WTC11 (cell line): ENCODE measurements at regions not wholly inside any gene's neighbourhood (a gene's known extent, or its start where the extent isn't known, plus 50 kb on each side); places are given as distances from the start of the nearest gene placed in this dataset.

ENCODE experiments used
- ATAC-seq: fragments of 200-7000 bp; cut with Tn5 transposase; 2 replicates; pipeline ENCODE4 v1.10.0; 2021; ENCODE audit warnings: mild to moderate bottlenecking, moderate library complexity
- CTCF ChIA-PET: fragments of 300-600 bp; sonication (Branson Sonifier 250); formaldehyde crosslinking; loops from one replicate; lab custom pipeline; 2021; ENCODE audit warnings: antibody characterized with exemption; lab: Charles Lee
- POLR2A ChIA-PET: fragments of 350-600 bp; sonication (Branson Sonifier 250); formaldehyde crosslinking; loops from one replicate; lab custom pipeline; 2021; ENCODE audit warnings: antibody characterized with exemption; lab: Charles Lee
- DNase-seq: peaks from one replicate; pipeline ENCODE4 v3.0.0; 2021; ENCODE audit warnings: low spot score
- H3K27ac Mint-ChIP-seq: 2 replicates; pipeline ENCODE4 v1.8.0; 2021; ENCODE audit warnings: mixed read lengths
- H3K27me3 Mint-ChIP-seq: 2 replicates; pipeline ENCODE4 v1.8.0; 2021; ENCODE audit warnings: low read depth, mild to moderate bottlenecking, moderate library complexity, mixed read lengths
- H3K36me3 Mint-ChIP-seq: 2 replicates; pipeline ENCODE4 v1.8.0; 2021; ENCODE audit warnings: mixed read lengths
- H3K4me1 Mint-ChIP-seq: 2 replicates; pipeline ENCODE4 v1.8.0; 2022; ENCODE audit warnings: mixed read lengths
- H3K4me3 Mint-ChIP-seq: 2 replicates; pipeline ENCODE4 v1.8.0; 2021; ENCODE audit warnings: mild to moderate bottlenecking, moderate library complexity, mixed read lengths
- H3K9me3 Mint-ChIP-seq: 2 replicates; pipeline ENCODE4 v1.8.0; 2021; ENCODE audit warnings: mixed read lengths
- GABPB1 ChIP-seq: sonication (generic); formaldehyde crosslinking; IDR thresholded peaks from 2 replicates; pipeline ENCODE4 v1.8.1; 2023; ENCODE audit warnings: mild to moderate bottlenecking, missing genetic modification reagents
- NFATC4 ChIP-seq: fragments of 250-450 bp; sonication (Bioruptor Pico); IDR thresholded peaks from 2 replicates; pipeline ENCODE4 v1.9.0; 2021; ENCODE audit warnings: mild to moderate bottlenecking
- NFYB ChIP-seq: sonication (generic); formaldehyde crosslinking; conservative IDR thresholded peaks from 2 replicates; pipeline ENCODE4 v1.8.0; 2022; ENCODE audit warnings: low read depth, missing genetic modification reagents
- ZNF121 ChIP-seq: sonication (generic); formaldehyde crosslinking; IDR thresholded peaks from 2 replicates; pipeline ENCODE4 v1.8.0; 2023; ENCODE audit warnings: missing genetic modification reagents
- ZNF219 ChIP-seq: sonication (generic); formaldehyde crosslinking; IDR thresholded peaks from 2 replicates; pipeline ENCODE4 v1.8.0; 2023; ENCODE audit warnings: missing genetic modification reagents, mild to moderate bottlenecking, borderline replicate concordance
- ZNF396 ChIP-seq: fragments of 250-450 bp; sonication (Bioruptor Pico); IDR thresholded peaks from 2 replicates; pipeline ENCODE4 v1.8.0; 2021; ENCODE audit warnings: mild to moderate bottlenecking, moderate library complexity, borderline replicate concordance
- TF ChIP-seq, protein P1 (sequence below): sonication (generic); formaldehyde crosslinking; IDR thresholded peaks from 2 replicates; pipeline ENCODE4 v1.8.1; 2023; ENCODE audit warnings: mild to moderate bottlenecking, missing genetic modification reagents, borderline replicate concordance
- TF ChIP-seq, protein P2 (sequence below): fragments of 250-450 bp; sonication (Bioruptor Pico); IDR thresholded peaks from 2 replicates; pipeline ENCODE4 v1.9.0; 2021; ENCODE audit warnings: mild to moderate bottlenecking
- TF ChIP-seq, protein P3 (sequence below): sonication (generic); formaldehyde crosslinking; IDR thresholded peaks from 2 replicates; pipeline ENCODE4 v1.8.0; 2022; ENCODE audit warnings: missing genetic modification reagents
- TF ChIP-seq, protein P4 (sequence below): sonication (generic); formaldehyde crosslinking; conservative IDR thresholded peaks from 2 replicates; pipeline ENCODE4 v1.8.1; 2023; ENCODE audit warnings: mild to moderate bottlenecking, low read depth, missing genetic modification reagents, moderate library complexity
- TF ChIP-seq, protein P5 (sequence below): sonication (generic); formaldehyde crosslinking; IDR thresholded peaks from 2 replicates; pipeline ENCODE4 v1.8.0; 2022; ENCODE audit warnings: mild to moderate bottlenecking, missing genetic modification reagents
- TF ChIP-seq, protein P6 (sequence below): fragments of 250-450 bp; sonication (Bioruptor Pico); IDR thresholded peaks from 2 replicates; pipeline ENCODE4 v1.9.0; 2021; ENCODE audit warnings: moderate library complexity, mild to moderate bottlenecking, inconsistent platforms, borderline replicate concordance
- TF ChIP-seq, protein P7 (sequence below): sonication (generic); formaldehyde crosslinking; IDR thresholded peaks from 2 replicates; pipeline ENCODE4 v1.8.1; 2023; ENCODE audit warnings: mild to moderate bottlenecking, missing genetic modification reagents
- TF ChIP-seq, protein P8 (sequence below): sonication (generic); formaldehyde crosslinking; IDR thresholded peaks from 2 replicates; pipeline ENCODE4 v1.8.0; 2023; ENCODE audit warnings: missing genetic modification reagents
- TF ChIP-seq, protein P9 (sequence below): sonication (generic); formaldehyde crosslinking; conservative IDR thresholded peaks from 2 replicates; pipeline ENCODE4 v1.8.1; 2022; ENCODE audit warnings: mild to moderate bottlenecking, missing genetic modification reagents

DNA sequence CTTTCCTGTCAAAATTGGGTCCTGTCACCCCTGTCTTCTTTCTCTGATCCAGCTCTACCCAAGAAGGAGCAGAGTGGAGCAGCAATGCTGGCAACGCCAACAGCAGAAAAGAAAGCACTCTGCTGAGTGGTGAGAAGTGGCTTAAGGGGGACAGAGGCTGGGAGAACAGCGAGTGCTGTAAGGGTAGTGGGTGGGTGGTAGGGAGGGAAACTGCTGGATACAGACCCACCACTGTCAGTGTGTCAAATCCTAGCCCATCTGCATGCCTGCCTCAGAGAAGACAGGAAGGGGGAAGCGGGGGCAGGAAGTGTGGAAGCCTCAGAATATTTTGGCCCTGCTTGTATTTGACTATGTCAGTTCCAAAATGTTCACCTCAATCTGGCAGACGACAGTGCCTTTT lies 170.4 kb upstream of the MAST4 start (continued):
- TF ChIP-seq, protein P1, sequence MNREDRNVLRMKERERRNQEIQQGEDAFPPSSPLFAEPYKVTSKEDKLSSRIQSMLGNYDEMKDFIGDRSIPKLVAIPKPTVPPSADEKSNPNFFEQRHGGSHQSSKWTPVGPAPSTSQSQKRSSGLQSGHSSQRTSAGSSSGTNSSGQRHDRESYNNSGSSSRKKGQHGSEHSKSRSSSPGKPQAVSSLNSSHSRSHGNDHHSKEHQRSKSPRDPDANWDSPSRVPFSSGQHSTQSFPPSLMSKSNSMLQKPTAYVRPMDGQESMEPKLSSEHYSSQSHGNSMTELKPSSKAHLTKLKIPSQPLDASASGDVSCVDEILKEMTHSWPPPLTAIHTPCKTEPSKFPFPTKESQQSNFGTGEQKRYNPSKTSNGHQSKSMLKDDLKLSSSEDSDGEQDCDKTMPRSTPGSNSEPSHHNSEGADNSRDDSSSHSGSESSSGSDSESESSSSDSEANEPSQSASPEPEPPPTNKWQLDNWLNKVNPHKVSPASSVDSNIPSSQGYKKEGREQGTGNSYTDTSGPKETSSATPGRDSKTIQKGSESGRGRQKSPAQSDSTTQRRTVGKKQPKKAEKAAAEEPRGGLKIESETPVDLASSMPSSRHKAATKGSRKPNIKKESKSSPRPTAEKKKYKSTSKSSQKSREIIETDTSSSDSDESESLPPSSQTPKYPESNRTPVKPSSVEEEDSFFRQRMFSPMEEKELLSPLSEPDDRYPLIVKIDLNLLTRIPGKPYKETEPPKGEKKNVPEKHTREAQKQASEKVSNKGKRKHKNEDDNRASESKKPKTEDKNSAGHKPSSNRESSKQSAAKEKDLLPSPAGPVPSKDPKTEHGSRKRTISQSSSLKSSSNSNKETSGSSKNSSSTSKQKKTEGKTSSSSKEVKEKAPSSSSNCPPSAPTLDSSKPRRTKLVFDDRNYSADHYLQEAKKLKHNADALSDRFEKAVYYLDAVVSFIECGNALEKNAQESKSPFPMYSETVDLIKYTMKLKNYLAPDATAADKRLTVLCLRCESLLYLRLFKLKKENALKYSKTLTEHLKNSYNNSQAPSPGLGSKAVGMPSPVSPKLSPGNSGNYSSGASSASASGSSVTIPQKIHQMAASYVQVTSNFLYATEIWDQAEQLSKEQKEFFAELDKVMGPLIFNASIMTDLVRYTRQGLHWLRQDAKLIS (CRISPR knock-in tag) = no peak
- TF ChIP-seq, protein P2, sequence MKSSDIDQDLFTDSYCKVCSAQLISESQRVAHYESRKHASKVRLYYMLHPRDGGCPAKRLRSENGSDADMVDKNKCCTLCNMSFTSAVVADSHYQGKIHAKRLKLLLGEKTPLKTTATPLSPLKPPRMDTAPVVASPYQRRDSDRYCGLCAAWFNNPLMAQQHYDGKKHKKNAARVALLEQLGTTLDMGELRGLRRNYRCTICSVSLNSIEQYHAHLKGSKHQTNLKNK (CRISPR knock-in tag) = no peak
- TF ChIP-seq, protein P3, sequence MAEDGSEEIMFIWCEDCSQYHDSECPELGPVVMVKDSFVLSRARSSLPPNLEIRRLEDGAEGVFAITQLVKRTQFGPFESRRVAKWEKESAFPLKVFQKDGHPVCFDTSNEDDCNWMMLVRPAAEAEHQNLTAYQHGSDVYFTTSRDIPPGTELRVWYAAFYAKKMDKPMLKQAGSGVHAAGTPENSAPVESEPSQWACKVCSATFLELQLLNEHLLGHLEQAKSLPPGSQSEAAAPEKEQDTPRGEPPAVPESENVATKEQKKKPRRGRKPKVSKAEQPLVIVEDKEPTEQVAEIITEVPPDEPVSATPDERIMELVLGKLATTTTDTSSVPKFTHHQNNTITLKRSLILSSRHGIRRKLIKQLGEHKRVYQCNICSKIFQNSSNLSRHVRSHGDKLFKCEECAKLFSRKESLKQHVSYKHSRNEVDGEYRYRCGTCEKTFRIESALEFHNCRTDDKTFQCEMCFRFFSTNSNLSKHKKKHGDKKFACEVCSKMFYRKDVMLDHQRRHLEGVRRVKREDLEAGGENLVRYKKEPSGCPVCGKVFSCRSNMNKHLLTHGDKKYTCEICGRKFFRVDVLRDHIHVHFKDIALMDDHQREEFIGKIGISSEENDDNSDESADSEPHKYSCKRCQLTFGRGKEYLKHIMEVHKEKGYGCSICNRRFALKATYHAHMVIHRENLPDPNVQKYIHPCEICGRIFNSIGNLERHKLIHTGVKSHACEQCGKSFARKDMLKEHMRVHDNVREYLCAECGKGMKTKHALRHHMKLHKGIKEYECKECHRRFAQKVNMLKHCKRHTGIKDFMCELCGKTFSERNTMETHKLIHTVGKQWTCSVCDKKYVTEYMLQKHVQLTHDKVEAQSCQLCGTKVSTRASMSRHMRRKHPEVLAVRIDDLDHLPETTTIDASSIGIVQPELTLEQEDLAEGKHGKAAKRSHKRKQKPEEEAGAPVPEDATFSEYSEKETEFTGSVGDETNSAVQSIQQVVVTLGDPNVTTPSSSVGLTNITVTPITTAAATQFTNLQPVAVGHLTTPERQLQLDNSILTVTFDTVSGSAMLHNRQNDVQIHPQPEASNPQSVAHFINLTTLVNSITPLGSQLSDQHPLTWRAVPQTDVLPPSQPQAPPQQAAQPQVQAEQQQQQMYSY (CRISPR knock-in tag) = no peak
- TF ChIP-seq, protein P4, sequence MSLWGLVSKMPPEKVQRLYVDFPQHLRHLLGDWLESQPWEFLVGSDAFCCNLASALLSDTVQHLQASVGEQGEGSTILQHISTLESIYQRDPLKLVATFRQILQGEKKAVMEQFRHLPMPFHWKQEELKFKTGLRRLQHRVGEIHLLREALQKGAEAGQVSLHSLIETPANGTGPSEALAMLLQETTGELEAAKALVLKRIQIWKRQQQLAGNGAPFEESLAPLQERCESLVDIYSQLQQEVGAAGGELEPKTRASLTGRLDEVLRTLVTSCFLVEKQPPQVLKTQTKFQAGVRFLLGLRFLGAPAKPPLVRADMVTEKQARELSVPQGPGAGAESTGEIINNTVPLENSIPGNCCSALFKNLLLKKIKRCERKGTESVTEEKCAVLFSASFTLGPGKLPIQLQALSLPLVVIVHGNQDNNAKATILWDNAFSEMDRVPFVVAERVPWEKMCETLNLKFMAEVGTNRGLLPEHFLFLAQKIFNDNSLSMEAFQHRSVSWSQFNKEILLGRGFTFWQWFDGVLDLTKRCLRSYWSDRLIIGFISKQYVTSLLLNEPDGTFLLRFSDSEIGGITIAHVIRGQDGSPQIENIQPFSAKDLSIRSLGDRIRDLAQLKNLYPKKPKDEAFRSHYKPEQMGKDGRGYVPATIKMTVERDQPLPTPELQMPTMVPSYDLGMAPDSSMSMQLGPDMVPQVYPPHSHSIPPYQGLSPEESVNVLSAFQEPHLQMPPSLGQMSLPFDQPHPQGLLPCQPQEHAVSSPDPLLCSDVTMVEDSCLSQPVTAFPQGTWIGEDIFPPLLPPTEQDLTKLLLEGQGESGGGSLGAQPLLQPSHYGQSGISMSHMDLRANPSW (CRISPR knock-in tag) = no peak
- no peak for TF ChIP-seq ZNF219 (CRISPR knock-in tag)

DNA sequence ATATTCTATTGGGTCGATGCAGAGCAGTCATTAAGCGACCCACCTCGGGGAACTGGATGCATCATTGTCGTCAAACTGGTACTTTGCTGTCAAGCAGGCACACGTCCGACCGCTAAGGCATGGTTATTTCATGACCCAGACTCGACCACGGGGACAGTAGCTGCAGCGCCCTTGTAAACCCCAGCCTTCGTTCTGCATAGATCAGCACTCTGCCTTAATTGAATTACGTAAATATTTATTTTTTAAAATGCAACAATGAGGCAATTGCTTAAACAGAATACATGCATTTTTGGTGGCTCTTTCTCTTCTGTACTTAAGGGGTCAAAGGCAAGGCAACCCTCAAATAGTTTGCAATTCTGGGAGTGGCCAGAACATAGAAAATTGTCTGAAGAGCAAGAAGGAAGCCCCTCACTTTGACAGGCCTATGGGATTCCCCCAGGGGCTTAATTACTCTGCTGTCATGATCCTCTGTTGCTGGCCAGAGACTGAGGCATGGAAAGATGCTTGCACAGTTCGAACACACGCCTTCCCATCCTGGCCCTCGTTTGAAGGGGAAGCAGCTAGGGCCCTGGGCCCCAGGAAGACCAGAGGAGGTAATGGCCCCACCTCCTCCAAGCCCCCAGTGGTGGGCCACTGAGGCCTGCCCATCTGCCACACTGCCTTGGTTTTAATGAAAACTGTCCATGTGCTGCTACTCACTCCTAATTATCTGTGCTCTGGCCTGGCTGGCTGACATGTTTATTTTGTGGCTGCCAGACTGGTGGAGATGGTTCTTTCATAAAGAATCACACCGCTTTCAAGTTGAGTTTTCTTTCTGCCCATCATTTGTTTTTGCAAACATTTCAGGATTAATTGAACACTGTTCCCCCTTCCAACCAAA lies 169.7 kb upstream of the MAST4 start:
- peaks cover 21% of the 10 kb centered on the region for H3K9me3 Mint-ChIP-seq
- ChIA-PET POLR2A (no interaction called here), CTCF (no interaction called here)
- H3K4me3 Mint-ChIP-seq = no peak overlapping the region
- DNase-seq = no peak
- peaks cover 6% of the 10 kb centered on the region for H3K36me3 Mint-ChIP-seq
- no peaks in the 10 kb centered on the region for H3K4me1 Mint-ChIP-seq
- no peak for TF ChIP-seq ZNF121 (CRISPR knock-in tag)
- TF ChIP-seq, protein P5, sequence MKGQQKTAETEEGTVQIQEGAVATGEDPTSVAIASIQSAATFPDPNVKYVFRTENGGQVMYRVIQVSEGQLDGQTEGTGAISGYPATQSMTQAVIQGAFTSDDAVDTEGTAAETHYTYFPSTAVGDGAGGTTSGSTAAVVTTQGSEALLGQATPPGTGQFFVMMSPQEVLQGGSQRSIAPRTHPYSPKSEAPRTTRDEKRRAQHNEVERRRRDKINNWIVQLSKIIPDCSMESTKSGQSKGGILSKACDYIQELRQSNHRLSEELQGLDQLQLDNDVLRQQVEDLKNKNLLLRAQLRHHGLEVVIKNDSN (CRISPR knock-in tag) = no peak
- TF ChIP-seq, all 79 proteins: peak for 0
- no peaks in the 10 kb centered on the region for H3K27me3 Mint-ChIP-seq
- ATAC-seq = no peak
- H3K27ac Mint-ChIP-seq = no peak overlapping the region

DNA sequence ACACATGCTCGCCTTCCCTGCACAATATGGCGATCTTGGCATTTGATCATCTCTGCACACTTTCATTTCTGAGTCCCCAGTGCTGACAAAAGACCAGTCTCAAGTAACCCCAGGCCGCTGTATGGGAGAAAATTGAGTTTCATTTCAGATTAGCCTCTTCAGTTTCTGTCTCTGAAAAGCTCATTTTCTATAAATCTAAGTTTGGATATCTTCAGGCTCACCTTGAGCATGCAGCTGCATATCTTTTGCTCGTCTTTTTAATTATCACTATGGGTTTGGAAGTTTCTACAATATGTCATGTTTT lies 169.1 kb upstream of the MAST4 start:
- ChIA-PET POLR2A (no interaction called here), CTCF (no interaction called here)
- H3K4me3 Mint-ChIP-seq = no peak overlapping the region
- peaks cover 6% of the 10 kb centered on the region for H3K36me3 Mint-ChIP-seq
- H3K27me3 Mint-ChIP-seq = no peaks in the 10 kb centered on the region; the same call in 1 of the 2 replicates
- DNase-seq = no peak
- no peaks in the 10 kb centered on the region for H3K4me1 Mint-ChIP-seq
- H3K27ac Mint-ChIP-seq = no peak overlapping the region
- peaks cover 17% of the 10 kb centered on the region for H3K9me3 Mint-ChIP-seq
- no peak for ATAC-seq
- TF ChIP-seq, protein P6, sequence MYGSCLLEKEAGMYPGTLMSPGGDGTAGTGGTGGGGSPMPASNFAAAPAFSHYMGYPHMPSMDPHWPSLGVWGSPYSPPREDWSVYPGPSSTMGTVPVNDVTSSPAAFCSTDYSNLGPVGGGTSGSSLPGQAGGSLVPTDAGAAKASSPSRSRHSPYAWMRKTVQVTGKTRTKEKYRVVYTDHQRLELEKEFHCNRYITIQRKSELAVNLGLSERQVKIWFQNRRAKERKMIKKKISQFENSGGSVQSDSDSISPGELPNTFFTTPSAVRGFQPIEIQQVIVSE (CRISPR knock-in tag) = no peak
- TF ChIP-seq NFYB (no peak), NFATC4 (CRISPR knock-in tag) (no peak), GABPB1 (CRISPR knock-in tag) (no peak), ZNF396 (no peak)
- TF ChIP-seq, protein P7, sequence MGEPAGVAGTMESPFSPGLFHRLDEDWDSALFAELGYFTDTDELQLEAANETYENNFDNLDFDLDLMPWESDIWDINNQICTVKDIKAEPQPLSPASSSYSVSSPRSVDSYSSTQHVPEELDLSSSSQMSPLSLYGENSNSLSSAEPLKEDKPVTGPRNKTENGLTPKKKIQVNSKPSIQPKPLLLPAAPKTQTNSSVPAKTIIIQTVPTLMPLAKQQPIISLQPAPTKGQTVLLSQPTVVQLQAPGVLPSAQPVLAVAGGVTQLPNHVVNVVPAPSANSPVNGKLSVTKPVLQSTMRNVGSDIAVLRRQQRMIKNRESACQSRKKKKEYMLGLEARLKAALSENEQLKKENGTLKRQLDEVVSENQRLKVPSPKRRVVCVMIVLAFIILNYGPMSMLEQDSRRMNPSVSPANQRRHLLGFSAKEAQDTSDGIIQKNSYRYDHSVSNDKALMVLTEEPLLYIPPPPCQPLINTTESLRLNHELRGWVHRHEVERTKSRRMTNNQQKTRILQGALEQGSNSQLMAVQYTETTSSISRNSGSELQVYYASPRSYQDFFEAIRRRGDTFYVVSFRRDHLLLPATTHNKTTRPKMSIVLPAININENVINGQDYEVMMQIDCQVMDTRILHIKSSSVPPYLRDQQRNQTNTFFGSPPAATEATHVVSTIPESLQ (CRISPR knock-in tag) = no peak
- TF ChIP-seq, protein P8, sequence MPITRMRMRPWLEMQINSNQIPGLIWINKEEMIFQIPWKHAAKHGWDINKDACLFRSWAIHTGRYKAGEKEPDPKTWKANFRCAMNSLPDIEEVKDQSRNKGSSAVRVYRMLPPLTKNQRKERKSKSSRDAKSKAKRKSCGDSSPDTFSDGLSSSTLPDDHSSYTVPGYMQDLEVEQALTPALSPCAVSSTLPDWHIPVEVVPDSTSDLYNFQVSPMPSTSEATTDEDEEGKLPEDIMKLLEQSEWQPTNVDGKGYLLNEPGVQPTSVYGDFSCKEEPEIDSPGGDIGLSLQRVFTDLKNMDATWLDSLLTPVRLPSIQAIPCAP (CRISPR knock-in tag) = no peak
- TF ChIP-seq, protein P9, sequence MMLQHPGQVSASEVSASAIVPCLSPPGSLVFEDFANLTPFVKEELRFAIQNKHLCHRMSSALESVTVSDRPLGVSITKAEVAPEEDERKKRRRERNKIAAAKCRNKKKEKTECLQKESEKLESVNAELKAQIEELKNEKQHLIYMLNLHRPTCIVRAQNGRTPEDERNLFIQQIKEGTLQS (CRISPR knock-in tag) = no peak
